ENCODE measurements at regions not wholly inside any gene's neighbourhood (a gene's known extent, or its start where the extent isn't known, plus 50 kb on each side); places are given as distances from the start of the nearest gene placed in this dataset.

DNA sequence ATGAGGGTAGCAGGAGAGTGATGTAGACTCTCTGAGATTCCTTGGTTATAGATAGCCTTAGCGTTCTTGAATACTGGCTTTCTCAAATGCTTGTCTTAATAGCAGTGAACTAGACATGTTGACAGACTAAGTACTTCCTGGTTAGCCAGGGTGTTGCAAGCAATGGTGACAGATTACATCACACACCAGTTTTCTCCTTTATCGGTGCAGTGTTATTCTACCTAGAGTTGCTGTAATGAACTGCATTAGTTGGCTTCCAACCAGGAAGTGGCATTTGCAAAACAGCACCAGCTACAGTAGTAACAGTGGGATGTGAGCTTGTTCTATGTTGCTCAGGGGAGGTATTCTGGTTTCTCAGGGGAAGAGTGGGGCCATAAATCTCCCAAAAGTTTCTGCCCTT is 582.2 kb upstream of the DDX18 start:
- Histone ChIP-seq H2AK5ac (ENCODE audit: low read depth, low read length) (no peak overlapping the region), H2BK5ac (ENCODE audit: low read length) (no peak overlapping the region), H3K14ac (ENCODE audit: low read length) (no peak overlapping the region), H3K9me3 (replicated peaks in 1 of 2; ENCODE audit: control insufficient read depth in 2 of 2, insufficient read depth in 1 of 2, low read depth in 1 of 2, low read length in 2 of 2) (peaks cover 0 to 3% of the 10 kb centered on the region in 2 donors), H3K4ac (ENCODE audit: low read length) (no peak overlapping the region), H3K79me1 (ENCODE audit: low read depth, low read length) (no peaks in the 10 kb centered on the region), H3K23ac (ENCODE audit: low read depth, low read length, poor library complexity) (no peak overlapping the region), H3K4me2 (ENCODE audit: insufficient read depth, low read length, poor library complexity, severe bottlenecking) (no peak overlapping the region), H3K18ac (ENCODE audit: low read length) (no peak overlapping the region), H2AFZ (ENCODE audit: low read length) (no peak overlapping the region), H3K4me1 (ENCODE audit: control insufficient read depth in 2 of 2, insufficient read depth in 1 of 2, low read depth in 1 of 2, low read length in 2 of 2) (no peaks in the 10 kb centered on the region), H3K36me3 (replicated peaks in 1 of 2; ENCODE audit: control insufficient read depth in 2 of 2, insufficient read depth in 2 of 2, low read length in 2 of 2) (no peaks in the 10 kb centered on the region), H3K27me3 (ENCODE audit: control insufficient read depth in 3 of 3, insufficient read depth in 3 of 3, low read depth in 1 of 3, low read length in 3 of 3) (no peaks in the 10 kb centered on the region), H3K4me3 (ENCODE audit: low read length in 2 of 2) (no peak overlapping the region), H3K27ac (replicated peaks; ENCODE audit: low read length) (no peak overlapping the region), H4K8ac (ENCODE audit: low read depth, low read length) (no peak overlapping the region), H2BK12ac (ENCODE audit: low read length) (no peak overlapping the region), H4K91ac (ENCODE audit: low read depth, low read length, poor library complexity) (no peak overlapping the region), H2BK15ac (ENCODE audit: low read length) (no peak overlapping the region), H3K9ac (ENCODE audit: low read depth, low read length, poor library complexity) (no peak overlapping the region), H2BK120ac (ENCODE audit: low read depth, low read length) (no peak overlapping the region)
- DNase-seq (ENCODE audit: low spot score) = no peak
- WGBS, 2 donors (ENCODE audit: extremely low coverage in 2 of 2, insufficient read length in 2 of 2, insufficient replicate concordance in 1 of 2) = no CpG with 5 or more reads among the region's 2 CpGs

DNA sequence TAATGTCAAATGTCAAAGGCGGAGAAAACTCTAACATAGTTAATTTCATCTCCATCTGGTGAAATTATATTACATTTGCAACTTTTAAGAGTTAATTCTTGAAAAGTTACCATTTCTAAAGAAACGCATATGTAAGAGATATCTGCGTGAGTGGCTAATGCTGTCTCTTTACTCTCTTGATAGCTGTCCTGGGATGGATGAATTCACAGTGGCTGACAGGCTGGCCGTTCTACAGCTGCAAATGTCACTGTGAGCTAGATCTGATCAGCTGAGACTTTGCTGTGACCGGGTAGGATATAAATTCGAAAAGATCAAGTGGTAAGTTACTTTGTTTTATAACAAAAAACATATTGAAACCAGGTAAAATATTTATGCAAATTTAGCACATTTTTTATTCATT is 557.1 kb upstream of the DDX18 start:
- Histone ChIP-seq H3K27ac (replicated peaks; ENCODE audit: low read length) (no peak overlapping the region), H3K14ac (ENCODE audit: low read length) (no peak overlapping the region), H2BK120ac (ENCODE audit: low read depth, low read length) (no peak overlapping the region), H2BK5ac (ENCODE audit: low read length) (no peak overlapping the region), H3K4me1 (ENCODE audit: control insufficient read depth in 2 of 2, insufficient read depth in 1 of 2, low read depth in 1 of 2, low read length in 2 of 2) (peaks cover 0 to 1% of the 10 kb centered on the region in 2 donors), H3K4me2 (ENCODE audit: insufficient read depth, low read length, poor library complexity, severe bottlenecking) (no peak overlapping the region), H2BK12ac (ENCODE audit: low read length) (no peak overlapping the region), H3K36me3 (replicated peaks in 1 of 2; ENCODE audit: control insufficient read depth in 2 of 2, insufficient read depth in 2 of 2, low read length in 2 of 2) (no peaks in the 10 kb centered on the region), H3K79me1 (ENCODE audit: low read depth, low read length) (peaks cover 2% of the 10 kb centered on the region), H3K4me3 (ENCODE audit: low read length in 2 of 2) (no peak overlapping the region), H4K8ac (ENCODE audit: low read depth, low read length) (no peak overlapping the region), H3K18ac (ENCODE audit: low read length) (no peak overlapping the region), H3K4ac (ENCODE audit: low read length) (no peak overlapping the region), H2AFZ (ENCODE audit: low read length) (no peak overlapping the region), H2AK5ac (ENCODE audit: low read depth, low read length) (no peak overlapping the region), H2BK15ac (ENCODE audit: low read length) (no peak overlapping the region), H3K9ac (ENCODE audit: low read depth, low read length, poor library complexity) (no peak overlapping the region), H3K9me3 (replicated peaks in 1 of 2; ENCODE audit: control insufficient read depth in 2 of 2, insufficient read depth in 1 of 2, low read depth in 1 of 2, low read length in 2 of 2) (peaks cover 4 to 5% of the 10 kb centered on the region in 2 donors), H4K91ac (ENCODE audit: low read depth, low read length, poor library complexity) (no peak overlapping the region), H3K23ac (ENCODE audit: low read depth, low read length, poor library complexity) (no peak overlapping the region), H3K27me3 (ENCODE audit: control insufficient read depth in 3 of 3, insufficient read depth in 3 of 3, low read depth in 1 of 3, low read length in 3 of 3) (no peaks in the 10 kb centered on the region)
- WGBS, 2 donors (ENCODE audit: extremely low coverage in 2 of 2, insufficient read length in 2 of 2, insufficient replicate concordance in 1 of 2) = no CpG with 5 or more reads among the region's 6 CpGs
- DNase-seq (ENCODE audit: low spot score) = no peak

DNA sequence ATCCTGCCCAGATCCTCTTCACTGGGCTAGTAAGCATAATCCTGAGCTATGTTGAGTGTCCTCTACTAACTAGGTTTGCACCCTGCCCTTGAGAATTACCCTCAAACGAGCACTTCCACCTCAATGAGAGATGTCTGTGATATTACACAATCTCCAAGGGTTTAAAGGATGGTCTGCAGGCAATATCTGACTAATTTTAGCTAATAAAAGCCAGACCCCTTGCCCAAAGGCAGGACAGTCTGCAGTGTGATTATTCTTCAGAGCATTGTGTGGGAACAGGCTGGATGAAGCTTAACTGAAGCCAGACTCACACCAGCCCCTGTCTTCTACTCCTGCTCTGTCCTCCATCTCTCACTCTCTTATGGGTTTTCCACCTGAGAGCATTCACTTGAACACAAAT is 544.9 kb upstream of the DDX18 start:
- Histone ChIP-seq H2AK5ac (ENCODE audit: low read depth, low read length) (no peak overlapping the region), H3K14ac (ENCODE audit: low read length) (no peak overlapping the region), H3K9ac (ENCODE audit: low read depth, low read length, poor library complexity) (no peak overlapping the region), H4K91ac (ENCODE audit: low read depth, low read length, poor library complexity) (no peak overlapping the region), H3K4ac (ENCODE audit: low read length) (no peak overlapping the region), H2AFZ (ENCODE audit: low read length) (no peak overlapping the region), H3K9me3 (replicated peaks in 1 of 2; ENCODE audit: control insufficient read depth in 2 of 2, insufficient read depth in 1 of 2, low read depth in 1 of 2, low read length in 2 of 2) (peaks cover 0 to under 1% of the 10 kb centered on the region in 2 donors), H2BK5ac (ENCODE audit: low read length) (no peak overlapping the region), H2BK120ac (ENCODE audit: low read depth, low read length) (no peak overlapping the region), H3K36me3 (replicated peaks in 1 of 2; ENCODE audit: control insufficient read depth in 2 of 2, insufficient read depth in 2 of 2, low read length in 2 of 2) (no peaks in the 10 kb centered on the region), H3K23ac (ENCODE audit: low read depth, low read length, poor library complexity) (no peak overlapping the region), H3K27ac (replicated peaks; ENCODE audit: low read length) (no peak overlapping the region), H3K4me1 (ENCODE audit: control insufficient read depth in 2 of 2, insufficient read depth in 1 of 2, low read depth in 1 of 2, low read length in 2 of 2) (peaks cover 2 to 4% of the 10 kb centered on the region in 2 donors), H4K8ac (ENCODE audit: low read depth, low read length) (no peak overlapping the region), H3K79me1 (ENCODE audit: low read depth, low read length) (no peaks in the 10 kb centered on the region), H3K4me2 (ENCODE audit: insufficient read depth, low read length, poor library complexity, severe bottlenecking) (no peak overlapping the region), H2BK12ac (ENCODE audit: low read length) (no peak overlapping the region), H2BK15ac (ENCODE audit: low read length) (no peak overlapping the region), H3K4me3 (ENCODE audit: low read length in 2 of 2) (no peak overlapping the region), H3K18ac (ENCODE audit: low read length) (no peak overlapping the region), H3K27me3 (ENCODE audit: control insufficient read depth in 3 of 3, insufficient read depth in 3 of 3, low read depth in 1 of 3, low read length in 3 of 3) (no peaks in the 10 kb centered on the region)
- WGBS, 2 donors (ENCODE audit: extremely low coverage in 2 of 2, insufficient read length in 2 of 2, insufficient replicate concordance in 1 of 2) = no CpG with 5 or more reads among the region's 1 CpG
- DNase-seq (ENCODE audit: low spot score) = no peak

DNA sequence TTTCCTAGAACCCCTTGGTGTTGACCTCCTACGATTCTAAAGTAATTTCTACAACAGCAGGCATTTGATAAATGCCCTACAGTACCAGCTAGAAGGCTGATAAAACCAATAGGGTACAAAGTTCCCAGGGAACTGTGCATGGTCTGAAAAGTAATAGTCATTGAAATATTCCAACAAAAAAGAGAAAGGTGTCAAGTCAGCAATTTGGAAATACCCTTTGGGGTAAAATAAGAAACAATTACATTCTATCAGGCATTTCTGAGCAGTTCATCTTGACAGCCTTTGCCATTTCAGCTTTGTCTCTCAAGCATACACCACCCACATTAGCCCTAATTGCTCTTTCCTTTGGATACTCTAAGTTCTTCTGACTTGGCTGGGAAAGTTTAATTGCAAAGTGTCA is 542.9 kb upstream of the DDX18 start:
- Histone ChIP-seq H2BK15ac (ENCODE audit: low read length) (no peak overlapping the region), H2AK5ac (ENCODE audit: low read depth, low read length) (no peak overlapping the region), H3K27ac (replicated peaks; ENCODE audit: low read length) (no peak overlapping the region), H2AFZ (ENCODE audit: low read length) (no peak overlapping the region), H3K4me1 (ENCODE audit: control insufficient read depth in 2 of 2, insufficient read depth in 1 of 2, low read depth in 1 of 2, low read length in 2 of 2) (peaks cover 2 to 4% of the 10 kb centered on the region in 2 donors), H3K36me3 (replicated peaks in 1 of 2; ENCODE audit: control insufficient read depth in 2 of 2, insufficient read depth in 2 of 2, low read length in 2 of 2) (no peaks in the 10 kb centered on the region), H3K18ac (ENCODE audit: low read length) (no peak overlapping the region), H3K9ac (ENCODE audit: low read depth, low read length, poor library complexity) (no peak overlapping the region), H3K14ac (ENCODE audit: low read length) (no peak overlapping the region), H3K4me2 (ENCODE audit: insufficient read depth, low read length, poor library complexity, severe bottlenecking) (no peak overlapping the region), H3K79me1 (ENCODE audit: low read depth, low read length) (no peaks in the 10 kb centered on the region), H2BK5ac (ENCODE audit: low read length) (no peak overlapping the region), H3K4ac (ENCODE audit: low read length) (no peak overlapping the region), H2BK120ac (ENCODE audit: low read depth, low read length) (no peak overlapping the region), H4K91ac (ENCODE audit: low read depth, low read length, poor library complexity) (no peak overlapping the region), H4K8ac (ENCODE audit: low read depth, low read length) (no peak overlapping the region), H3K23ac (ENCODE audit: low read depth, low read length, poor library complexity) (no peak overlapping the region), H3K27me3 (ENCODE audit: control insufficient read depth in 3 of 3, insufficient read depth in 3 of 3, low read depth in 1 of 3, low read length in 3 of 3) (no peaks in the 10 kb centered on the region), H3K4me3 (ENCODE audit: low read length in 2 of 2) (no peak overlapping the region), H2BK12ac (ENCODE audit: low read length) (no peak overlapping the region), H3K9me3 (replicated peaks in 1 of 2; ENCODE audit: control insufficient read depth in 2 of 2, insufficient read depth in 1 of 2, low read depth in 1 of 2, low read length in 2 of 2) (peaks cover 0 to 3% of the 10 kb centered on the region in 2 donors)
- WGBS, 2 donors (ENCODE audit: extremely low coverage in 2 of 2, insufficient read length in 2 of 2, insufficient replicate concordance in 1 of 2) = no CpG with 5 or more reads among the region's 1 CpG
- no peak for DNase-seq (ENCODE audit: low spot score)

Measured in neuronal stem cell (in vitro differentiated cells).